HFFc6 (cell line): ENCODE measurements at regions not wholly inside any gene's neighbourhood (a gene's known extent, or its start where the extent isn't known, plus 50 kb on each side); places are given as distances from the start of the nearest gene placed in this dataset.

Source experiments
- DNase-seq: peaks from one replicate; pipeline ENCODE4 v3.0.0-alpha.2; 2018
- H3K27ac Mint-ChIP-seq: 2 replicates; pipeline ENCODE4 v1.8.0; 2020; ENCODE audit warnings: mild to moderate bottlenecking, mixed read lengths
- H3K27me3 Mint-ChIP-seq: 2 replicates; pipeline ENCODE4 v1.8.0; 2021; ENCODE audit warnings: mild to moderate bottlenecking, moderate library complexity, mixed read lengths; ENCODE audit not compliant: insufficient read depth
- H3K36me3 Mint-ChIP-seq: 2 replicates; pipeline ENCODE4 v1.8.0; 2021; ENCODE audit warnings: low read depth, mixed read lengths
- H3K4me1 Mint-ChIP-seq: 2 replicates; pipeline ENCODE4 v1.8.0; 2020; ENCODE audit warnings: low read depth, mixed read lengths
- H3K4me3 Mint-ChIP-seq: 2 replicates; pipeline ENCODE4 v1.8.0; 2020; ENCODE audit warnings: mild to moderate bottlenecking, moderate library complexity, mixed read lengths
- H3K9me3 Mint-ChIP-seq: 2 replicates; pipeline ENCODE4 v1.8.0; 2020; ENCODE audit warnings: mild to moderate bottlenecking, mixed read lengths
- TF ChIP-seq, protein P1 (sequence below): fragments of 200-600 bp; sonication (generic); IDR thresholded peaks from 2 replicates; pipeline ENCODE4 v1.5.0; 2021; ENCODE audit warnings: antibody characterized with exemption, mild to moderate bottlenecking

DNA sequence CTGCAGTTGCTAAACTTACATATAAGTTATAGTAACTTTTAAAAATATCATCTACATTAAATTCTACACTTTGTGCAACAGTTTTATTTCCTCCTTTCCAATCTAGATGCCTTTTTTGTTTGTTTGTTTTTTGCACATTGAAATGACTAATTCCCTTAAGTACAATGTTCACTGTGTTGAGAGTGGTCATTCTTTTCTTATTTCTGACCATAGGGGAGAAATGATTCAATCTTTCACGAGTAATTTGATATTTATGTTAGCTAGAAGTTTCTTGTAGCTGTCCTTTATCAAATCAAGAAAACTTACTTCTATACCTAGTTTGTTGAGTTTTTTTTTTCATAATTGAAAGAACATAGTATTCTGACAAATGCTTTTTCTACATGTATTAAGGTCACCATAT lies 85.0 kb upstream of the CBLB start:
- Mint-ChIP-seq H3K4me3 (no peak overlapping the region), H3K4me1 (peaks cover 56% of the 10 kb centered on the region), H3K36me3 (peaks cover under 1% of the 10 kb centered on the region; the same call in 1 of the 2 replicates), H3K9me3 (peaks cover under 1% of the 10 kb centered on the region; the same call in 1 of the 2 replicates), H3K27me3 (no peaks in the 10 kb centered on the region), H3K27ac (no peak overlapping the region)
- no peak for DNase-seq
- TF ChIP-seq, protein P1, sequence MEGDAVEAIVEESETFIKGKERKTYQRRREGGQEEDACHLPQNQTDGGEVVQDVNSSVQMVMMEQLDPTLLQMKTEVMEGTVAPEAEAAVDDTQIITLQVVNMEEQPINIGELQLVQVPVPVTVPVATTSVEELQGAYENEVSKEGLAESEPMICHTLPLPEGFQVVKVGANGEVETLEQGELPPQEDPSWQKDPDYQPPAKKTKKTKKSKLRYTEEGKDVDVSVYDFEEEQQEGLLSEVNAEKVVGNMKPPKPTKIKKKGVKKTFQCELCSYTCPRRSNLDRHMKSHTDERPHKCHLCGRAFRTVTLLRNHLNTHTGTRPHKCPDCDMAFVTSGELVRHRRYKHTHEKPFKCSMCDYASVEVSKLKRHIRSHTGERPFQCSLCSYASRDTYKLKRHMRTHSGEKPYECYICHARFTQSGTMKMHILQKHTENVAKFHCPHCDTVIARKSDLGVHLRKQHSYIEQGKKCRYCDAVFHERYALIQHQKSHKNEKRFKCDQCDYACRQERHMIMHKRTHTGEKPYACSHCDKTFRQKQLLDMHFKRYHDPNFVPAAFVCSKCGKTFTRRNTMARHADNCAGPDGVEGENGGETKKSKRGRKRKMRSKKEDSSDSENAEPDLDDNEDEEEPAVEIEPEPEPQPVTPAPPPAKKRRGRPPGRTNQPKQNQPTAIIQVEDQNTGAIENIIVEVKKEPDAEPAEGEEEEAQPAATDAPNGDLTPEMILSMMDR: no peak

DNA sequence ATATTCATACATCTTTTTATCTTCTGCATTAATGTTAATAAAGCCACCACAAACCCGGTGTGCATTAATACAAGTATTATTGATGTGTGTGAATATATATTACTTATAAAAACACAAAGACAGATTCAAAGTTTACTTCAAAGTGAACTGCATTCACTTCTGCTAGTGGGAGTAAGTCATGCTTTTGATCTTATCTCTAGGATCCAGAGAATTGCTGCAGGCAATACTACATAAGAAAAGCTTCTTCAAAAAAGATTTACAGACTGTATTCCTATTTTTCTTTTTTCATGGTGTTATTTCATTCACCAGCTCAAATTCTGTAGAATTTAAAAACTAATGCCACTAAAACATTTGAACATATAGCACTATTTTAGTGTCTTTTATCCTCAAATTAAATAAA lies 87.5 kb upstream of the CBLB start:
- no peaks in the 10 kb centered on the region for H3K27me3 Mint-ChIP-seq
- H3K9me3 Mint-ChIP-seq: peaks cover 7% of the 10 kb centered on the region
- H3K36me3 Mint-ChIP-seq: peaks cover 12% of the 10 kb centered on the region
- H3K27ac Mint-ChIP-seq: peak overlapping the region; percentile 38; the same call in 1 of the 2 replicates
- H3K4me1 Mint-ChIP-seq: peaks cover 70% of the 10 kb centered on the region
- DNase-seq: peak; percentile 29
- H3K4me3 Mint-ChIP-seq: no peak overlapping the region
- TF ChIP-seq, protein P1: no peak

DNA sequence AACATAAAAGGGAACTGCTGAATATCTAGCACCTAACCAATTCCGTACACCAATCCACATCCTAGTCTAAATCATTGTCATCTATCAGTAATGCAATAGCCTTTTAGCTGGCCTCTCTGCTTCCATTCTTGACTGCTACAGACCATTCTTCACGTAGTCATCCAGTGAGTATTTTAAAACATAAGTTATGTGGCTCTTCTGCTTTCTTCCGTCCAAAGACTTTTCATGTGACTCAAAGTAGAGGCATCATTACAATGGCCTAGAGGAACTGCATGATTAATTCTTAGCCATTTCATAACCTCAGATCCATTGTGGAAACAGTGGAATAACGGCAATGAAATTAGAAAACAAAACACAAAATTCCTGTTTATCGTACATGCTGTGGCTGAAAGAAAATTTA lies 88.9 kb upstream of the CBLB start:
- peak overlapping the region; percentile 91 for H3K27ac Mint-ChIP-seq
- H3K4me3 Mint-ChIP-seq: peak overlapping the region; percentile 41
- peak; percentile 94 for DNase-seq
- H3K9me3 Mint-ChIP-seq: peaks cover 10% of the 10 kb centered on the region
- TF ChIP-seq, protein P1: no peak
- H3K36me3 Mint-ChIP-seq: peaks cover 15% of the 10 kb centered on the region
- H3K27me3 Mint-ChIP-seq: no peaks in the 10 kb centered on the region
- peaks cover 75% of the 10 kb centered on the region for H3K4me1 Mint-ChIP-seq

DNA sequence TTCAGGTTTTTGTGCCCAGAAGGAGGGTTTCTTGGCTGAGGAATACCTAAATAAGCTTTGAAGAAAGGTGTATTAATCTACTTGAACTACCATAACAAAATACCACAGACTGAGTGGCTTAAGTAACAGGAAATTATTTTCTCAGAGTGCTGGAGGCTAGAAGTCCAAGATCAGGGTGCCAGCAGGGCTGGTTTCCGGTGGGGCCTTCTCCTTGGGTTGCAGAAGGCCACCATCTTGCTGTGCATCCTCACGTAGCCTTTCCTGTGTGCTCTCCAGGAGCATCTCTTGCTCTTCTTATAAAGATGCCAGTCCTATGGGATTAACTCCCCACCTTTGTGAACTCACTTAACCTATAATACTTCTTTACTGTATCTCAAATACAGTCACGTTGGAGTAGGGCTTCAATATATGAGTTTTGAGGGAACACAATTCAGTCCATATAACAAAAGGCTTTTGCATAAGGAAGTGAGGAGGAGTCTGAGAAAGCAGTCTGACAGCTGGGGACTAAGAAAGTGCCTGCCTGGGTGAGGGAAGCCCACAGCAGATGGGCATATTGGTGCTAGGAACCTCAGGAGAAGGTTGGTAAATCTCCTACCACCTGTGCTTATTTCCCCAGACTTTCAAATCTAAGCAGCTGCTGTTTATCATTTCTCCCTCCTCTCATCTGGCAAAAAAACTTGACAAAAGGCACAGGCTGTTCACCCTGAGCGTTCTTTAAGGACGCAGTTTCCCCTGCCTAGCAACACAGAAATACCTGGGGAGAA lies 89.6 kb upstream of the CBLB start:
- H3K9me3 Mint-ChIP-seq: peaks cover 10% of the 10 kb centered on the region
- TF ChIP-seq, protein P1: no peak
- H3K4me1 Mint-ChIP-seq: peaks cover 77% of the 10 kb centered on the region
- H3K27me3 Mint-ChIP-seq: no peaks in the 10 kb centered on the region
- peak overlapping the region; percentile 91 for H3K27ac Mint-ChIP-seq
- H3K36me3 Mint-ChIP-seq: peaks cover 15% of the 10 kb centered on the region
- DNase-seq: no peak
- peak overlapping the region; percentile 41 for H3K4me3 Mint-ChIP-seq

DNA sequence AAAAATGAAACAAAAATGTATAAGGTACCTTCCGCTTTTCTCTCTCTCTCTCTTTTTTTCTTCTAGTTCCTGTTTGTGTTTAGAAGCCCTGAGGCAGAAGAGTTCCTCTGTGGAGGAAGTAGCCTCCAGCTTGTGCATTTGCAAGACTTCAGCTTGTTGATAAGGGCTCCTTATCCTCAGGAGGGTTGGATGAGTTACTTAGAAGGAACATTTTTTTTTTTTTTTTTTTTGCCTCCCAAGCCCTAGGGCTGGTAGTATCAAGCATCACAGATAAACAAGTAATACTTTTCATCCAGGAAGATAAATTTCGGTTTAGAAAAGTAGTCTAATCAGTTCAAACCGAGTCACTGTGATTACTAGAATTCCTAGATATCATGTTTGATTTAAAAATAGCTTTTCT lies 91.0 kb upstream of the CBLB start:
- peaks cover 64% of the 10 kb centered on the region for H3K4me1 Mint-ChIP-seq
- peaks cover 15% of the 10 kb centered on the region for H3K36me3 Mint-ChIP-seq
- peaks cover 10% of the 10 kb centered on the region for H3K9me3 Mint-ChIP-seq
- H3K4me3 Mint-ChIP-seq: no peak overlapping the region
- H3K27me3 Mint-ChIP-seq: no peaks in the 10 kb centered on the region
- no peak for DNase-seq
- H3K27ac Mint-ChIP-seq: peak overlapping the region; percentile 56
- TF ChIP-seq, protein P1: no peak
